Lower leg skin (tissue), 4 donors: ENCODE measurements at regions not wholly inside any gene's neighbourhood (a gene's known extent, or its start where the extent isn't known, plus 50 kb on each side); places are given as distances from the start of the nearest gene placed in this dataset.
"Not testable (repeated sequence)": the region's sequence is repeated elsewhere in the genome, so short reads cannot be mapped to it uniquely, and the experiment has no call there.

Source experiments
- DNase-seq, 2 donors: peaks; one replicate each; pipeline ENCODE4 v3.0.0-alpha.2; 2019; ENCODE audit warnings: low spot score in 2 of 2
- H3K4me3 ChIP-seq: fragments of 200-600 bp; sonication (generic); 2 replicates; pipeline ENCODE4 v1.5.1; 2017; ENCODE audit warnings: mild to moderate bottlenecking, low read depth; ENCODE audit not compliant: poor library complexity, severe bottlenecking
- POLR2A ChIP-seq, 2 donors: fragments of 450-650 bp; IDR thresholded peaks; one replicate each; pipeline ENCODE4 v1.6.1; 2016 to 2017; ENCODE audit warnings: antibody characterized with exemption in 2 of 2, mild to moderate bottlenecking in 1 of 2, moderate library complexity in 1 of 2
- WGBS, 2 donors: methylation state at CpG; one replicate each; pipeline ENCODE4 v1.1.5; 2018; 5-methylcytosine and 5-hydroxymethylcytosine counted together
- intact Hi-C: fragments of 100-400 bp; cut with DNase I; formaldehyde crosslinking; loops from one replicate; pipeline ENCODE4 v1.15.0; 2023; ENCODE audit warnings: low total_unique reads
- TF ChIP-seq, protein P1 (sequence below), 3 donors: fragments of 450-650 bp; IDR thresholded peaks; one replicate each; pipeline ENCODE4 v1.5.1; 2016; ENCODE audit warnings: antibody characterized with exemption in 3 of 3, mild to moderate bottlenecking in 3 of 3, moderate library complexity in 2 of 3

DNA sequence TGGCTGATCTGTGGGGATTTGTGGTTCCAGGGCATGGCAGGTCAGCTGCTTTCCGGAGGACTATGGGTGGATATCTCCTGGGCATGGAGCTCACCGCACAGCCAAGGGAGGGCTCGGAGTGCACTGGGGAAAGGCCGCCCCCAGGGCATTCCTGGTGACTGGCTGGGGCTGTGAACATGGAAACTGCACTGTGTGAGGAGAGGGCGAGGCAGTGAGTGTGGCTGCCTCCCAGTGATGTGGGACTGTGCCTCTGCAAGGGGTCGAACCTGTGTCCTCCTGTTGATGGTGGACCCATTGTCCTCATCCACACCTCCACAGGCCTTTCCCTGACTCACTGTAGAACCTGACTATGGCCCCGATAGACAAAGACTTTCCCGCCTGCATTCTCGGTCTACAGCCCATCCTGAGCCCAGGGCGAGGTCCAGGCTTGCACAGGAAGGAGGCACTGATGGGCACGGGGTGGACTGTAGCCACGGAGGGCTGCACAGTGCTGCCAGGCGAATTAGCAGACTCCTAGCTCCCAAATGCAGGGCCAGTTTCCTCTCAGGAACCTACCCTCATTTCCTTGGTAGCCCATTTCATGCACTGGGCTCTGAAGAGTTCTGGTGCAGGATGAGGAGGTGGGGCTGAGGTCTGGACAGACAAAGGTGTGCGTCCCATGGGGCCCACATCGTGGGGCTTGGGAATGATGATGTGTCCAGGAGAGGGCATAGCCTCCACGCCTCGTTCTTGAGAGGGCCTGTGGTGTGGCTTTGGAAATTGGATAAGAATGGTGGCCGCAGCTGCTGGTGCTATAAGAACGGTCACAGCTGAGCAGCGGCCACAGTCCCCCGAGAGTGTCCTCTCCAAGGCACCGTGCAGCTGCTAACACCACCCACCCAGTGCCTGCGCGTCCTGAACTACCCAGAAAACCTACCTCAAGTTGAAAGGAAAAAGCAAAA lies 415.1 kb downstream of the TMEM121 start:
- 84 to 85% methylated on average over 23 to 24 of the region's 24 CpGs for WGBS, 2 donors
- no peak for DNase-seq
- intact Hi-C loops: no loop called here
- TF ChIP-seq POLR2A (IDR thresholded peaks at IDR 0.05): no peak
- no peak overlapping the region for H3K4me3 ChIP-seq

DNA sequence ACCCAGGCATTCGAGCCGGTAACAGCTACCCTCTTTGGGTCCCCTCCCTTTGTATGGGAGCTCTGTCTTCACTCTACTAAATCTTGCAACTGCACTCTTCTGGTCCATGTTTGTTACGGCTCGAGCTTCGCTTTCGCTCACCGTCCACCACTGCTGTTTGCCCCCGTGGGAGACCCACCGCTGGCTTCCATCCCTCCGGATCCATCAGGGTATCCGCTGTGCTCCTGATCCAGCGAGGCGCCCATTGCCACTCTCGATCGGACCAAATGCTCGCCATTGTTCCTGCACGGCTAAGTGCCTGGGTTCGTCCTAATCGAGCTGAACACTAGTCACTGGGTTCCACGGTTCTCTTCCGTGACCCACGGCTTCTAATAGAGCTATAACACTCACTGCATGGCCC lies 416.3 kb downstream of the TMEM121 start:
- 88 to 90% methylated on average over 22 of the region's 22 CpGs for WGBS, 2 donors
- DNase-seq, intact Hi-C loops, H3K4me3 ChIP-seq: not testable (repeated sequence)

DNA sequence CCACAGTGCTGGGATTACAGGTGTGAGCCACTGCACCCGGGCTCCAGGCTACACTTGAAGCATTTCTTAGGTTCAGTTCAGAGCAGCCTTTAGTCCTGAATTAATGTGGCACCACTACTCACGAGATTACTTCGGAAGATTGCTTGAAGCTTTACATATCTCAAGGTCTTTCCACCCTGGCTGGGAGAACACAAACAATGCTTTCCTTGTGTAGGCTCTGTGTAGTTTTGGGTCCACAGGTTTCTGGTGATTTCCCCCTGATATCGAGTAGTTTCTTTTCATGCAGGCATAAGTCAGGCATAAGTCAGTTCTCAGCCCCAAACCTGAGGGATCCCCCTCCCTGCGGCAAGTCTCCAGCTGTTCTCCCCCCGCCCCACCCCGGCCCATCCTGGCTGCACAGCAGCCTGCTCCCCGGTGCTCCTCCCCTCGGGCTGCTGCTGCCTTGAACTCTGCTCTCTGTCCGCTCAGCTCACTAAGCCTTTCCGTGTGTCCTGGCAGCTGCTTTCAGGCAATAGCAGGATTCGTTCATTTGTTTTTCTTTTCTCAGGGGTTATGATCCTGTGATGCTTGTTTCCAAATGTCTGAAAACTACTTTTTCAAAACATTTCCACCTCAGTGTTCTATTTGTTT lies 417.7 kb downstream of the TMEM121 start:
- no peak for DNase-seq
- WGBS, 2 donors: 82% methylated on average over 12 of the region's 12 CpGs
- TF ChIP-seq, protein P1, sequence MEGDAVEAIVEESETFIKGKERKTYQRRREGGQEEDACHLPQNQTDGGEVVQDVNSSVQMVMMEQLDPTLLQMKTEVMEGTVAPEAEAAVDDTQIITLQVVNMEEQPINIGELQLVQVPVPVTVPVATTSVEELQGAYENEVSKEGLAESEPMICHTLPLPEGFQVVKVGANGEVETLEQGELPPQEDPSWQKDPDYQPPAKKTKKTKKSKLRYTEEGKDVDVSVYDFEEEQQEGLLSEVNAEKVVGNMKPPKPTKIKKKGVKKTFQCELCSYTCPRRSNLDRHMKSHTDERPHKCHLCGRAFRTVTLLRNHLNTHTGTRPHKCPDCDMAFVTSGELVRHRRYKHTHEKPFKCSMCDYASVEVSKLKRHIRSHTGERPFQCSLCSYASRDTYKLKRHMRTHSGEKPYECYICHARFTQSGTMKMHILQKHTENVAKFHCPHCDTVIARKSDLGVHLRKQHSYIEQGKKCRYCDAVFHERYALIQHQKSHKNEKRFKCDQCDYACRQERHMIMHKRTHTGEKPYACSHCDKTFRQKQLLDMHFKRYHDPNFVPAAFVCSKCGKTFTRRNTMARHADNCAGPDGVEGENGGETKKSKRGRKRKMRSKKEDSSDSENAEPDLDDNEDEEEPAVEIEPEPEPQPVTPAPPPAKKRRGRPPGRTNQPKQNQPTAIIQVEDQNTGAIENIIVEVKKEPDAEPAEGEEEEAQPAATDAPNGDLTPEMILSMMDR (IDR thresholded peaks at IDR 0.05): no peak
- no peak for TF ChIP-seq POLR2A (IDR thresholded peaks at IDR 0.05)
- no peak overlapping the region for H3K4me3 ChIP-seq
- intact Hi-C loops: no loop called here

DNA sequence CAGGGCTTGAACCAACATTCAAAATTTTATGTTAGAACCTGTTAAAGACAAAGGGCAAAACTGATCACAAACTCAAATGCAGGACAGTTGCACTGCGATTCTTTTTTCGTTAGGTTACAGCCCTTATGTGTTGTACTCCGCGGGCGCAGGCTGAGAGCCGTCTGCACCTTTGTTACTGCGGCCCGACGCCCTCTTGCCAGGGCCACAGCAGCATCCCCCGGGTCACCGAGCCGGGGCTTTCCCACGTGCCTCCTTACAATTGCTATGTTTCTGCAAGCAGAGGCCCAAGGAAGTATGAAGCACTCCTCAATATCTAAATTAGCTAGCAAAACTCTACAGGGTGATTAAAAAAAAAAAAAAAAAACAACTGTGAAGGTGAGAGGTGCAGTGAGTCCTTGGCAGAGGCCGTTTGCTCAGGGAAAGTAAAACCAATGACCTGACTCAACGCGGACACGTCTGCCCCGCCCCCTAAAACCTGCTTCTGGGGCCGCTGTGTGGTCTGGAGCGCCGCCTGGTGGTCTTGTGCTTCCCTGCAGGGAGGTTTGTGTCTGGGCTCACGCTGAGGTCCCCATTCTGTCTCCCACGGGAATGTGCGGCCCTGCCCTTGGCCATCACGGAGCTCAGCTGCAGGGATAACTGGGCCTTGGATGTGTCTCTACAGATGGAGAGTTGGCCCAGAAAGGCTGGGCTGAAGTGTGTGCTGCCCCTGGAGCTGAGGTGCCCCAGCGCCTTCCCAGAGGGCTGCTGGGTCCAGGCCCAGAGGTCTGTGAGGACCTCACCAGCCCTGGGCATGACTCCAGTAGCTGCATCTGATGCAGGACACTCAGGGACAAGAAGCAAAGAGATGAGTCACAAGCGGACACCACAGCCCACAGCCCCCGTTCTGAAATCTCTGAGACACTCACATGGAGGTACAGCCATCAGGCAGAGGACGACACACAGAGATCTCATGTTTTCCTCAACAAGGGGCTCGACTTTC lies 418.5 kb downstream of the TMEM121 start:
- no peak for TF ChIP-seq POLR2A (IDR thresholded peaks at IDR 0.05)
- TF ChIP-seq, protein P1 (IDR thresholded peaks at IDR 0.05): peak in 1 of 3 donors; percentile 19
- DNase-seq: peak in 1 of 2 donors; percentile 33
- 56 to 59% methylated on average over 28 to 30 of the region's 30 CpGs for WGBS, 2 donors
- H3K4me3 ChIP-seq: no peak overlapping the region
- intact Hi-C loops: no loop called here

DNA sequence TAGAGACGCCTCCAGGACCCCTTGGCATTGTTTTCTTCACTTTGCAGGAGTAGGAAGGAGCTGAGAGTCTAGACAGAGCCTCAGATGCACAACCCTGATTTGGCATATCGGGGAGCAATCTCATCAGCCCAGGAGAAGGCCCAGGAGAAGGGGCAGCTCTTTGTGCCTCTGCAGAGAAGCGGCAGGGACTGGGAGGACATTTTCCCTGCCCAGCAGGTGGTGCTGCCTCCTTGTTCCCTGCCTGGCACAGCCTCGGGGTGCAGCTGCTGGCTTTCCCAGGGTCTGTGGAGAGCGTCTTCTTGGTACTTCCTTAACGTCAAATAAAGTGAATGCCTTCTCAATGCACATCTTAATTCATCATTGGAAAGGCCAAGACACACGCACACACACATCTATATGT lies 419.5 kb downstream of the TMEM121 start:
- WGBS, 2 donors: 65 to 68% methylated on average over 7 of the region's 7 CpGs
- TF ChIP-seq, protein P1 (IDR thresholded peaks at IDR 0.05): no peak
- no peak for TF ChIP-seq POLR2A (IDR thresholded peaks at IDR 0.05)
- intact Hi-C loops: no loop called here
- no peak for DNase-seq
- no peak overlapping the region for H3K4me3 ChIP-seq

DNA sequence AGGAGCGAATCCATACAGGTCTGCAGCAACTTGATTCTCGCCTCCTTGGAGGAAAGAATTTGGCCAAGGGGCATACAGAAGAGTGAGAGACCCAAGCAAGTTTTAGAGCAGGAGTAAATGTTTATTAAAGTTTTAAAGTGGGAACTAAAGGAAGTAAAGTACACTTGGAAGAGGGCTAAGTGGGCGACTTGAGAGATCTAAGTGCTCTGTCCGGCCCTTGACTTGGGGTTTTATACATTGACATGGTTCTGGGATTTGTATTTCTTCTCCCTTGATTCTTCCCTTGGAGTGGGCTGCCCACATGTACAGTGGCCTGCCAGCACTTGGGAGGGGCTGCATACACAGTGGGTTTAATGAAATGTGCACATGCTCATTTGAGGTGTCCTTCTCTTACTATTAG lies 421.2 kb downstream of the TMEM121 start:
- TF ChIP-seq, protein P1 (IDR thresholded peaks at IDR 0.05): no peak
- no peak for TF ChIP-seq POLR2A (IDR thresholded peaks at IDR 0.05)
- no peak for DNase-seq
- intact Hi-C loops: no loop called here
- no peak overlapping the region for H3K4me3 ChIP-seq
- 76 to 79% methylated on average over 4 of the region's 4 CpGs for WGBS, 2 donors

DNA sequence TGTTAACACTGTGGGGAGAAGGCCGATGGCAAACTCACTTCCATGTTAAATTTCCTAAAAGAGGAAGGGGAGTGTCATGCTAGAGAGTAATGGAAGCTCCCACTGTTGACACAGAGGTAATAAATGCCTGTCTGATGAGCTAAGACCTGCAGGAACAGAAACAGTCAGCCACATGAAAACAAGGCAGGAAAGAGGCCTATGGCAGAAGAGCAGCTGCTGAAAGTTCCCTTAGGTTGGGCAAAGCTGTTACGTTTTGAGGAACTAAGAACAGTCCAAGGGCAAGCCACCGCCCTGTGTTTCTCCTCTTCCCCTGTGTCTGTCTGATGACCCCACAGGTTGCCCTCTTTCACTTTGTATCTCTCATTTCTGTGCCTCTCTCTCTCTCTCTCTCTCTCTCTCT lies 422.6 kb downstream of the TMEM121 start:
- H3K4me3 ChIP-seq, intact Hi-C loops, DNase-seq: not testable (repeated sequence)
- WGBS, 2 donors: 31 to 53% methylated on average over 2 to 3 of the region's 3 CpGs

DNA sequence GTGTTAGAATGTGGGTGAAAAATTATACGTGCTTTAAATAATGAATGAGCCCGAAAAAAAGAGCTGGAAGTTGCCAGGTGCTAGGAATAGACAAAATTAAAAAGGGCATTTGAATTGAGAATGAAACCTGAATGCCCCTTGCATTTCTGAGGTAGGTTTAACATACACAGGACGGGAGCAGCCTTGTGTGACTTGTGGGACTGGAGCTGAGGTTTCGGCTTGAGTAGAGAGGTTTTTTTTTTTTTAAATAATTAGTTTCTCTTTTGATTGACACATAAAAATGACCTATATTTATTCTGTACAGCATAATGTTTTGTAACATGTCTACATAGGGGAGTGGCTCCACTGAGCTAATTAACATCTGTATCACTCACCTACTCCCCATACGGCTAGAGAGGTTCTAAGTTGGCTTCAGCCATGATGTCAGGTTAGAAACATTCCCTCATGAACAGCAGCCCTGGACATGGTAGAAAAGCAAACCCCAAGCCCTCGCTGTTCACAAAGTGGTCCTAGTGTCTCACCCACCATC lies 424.0 kb downstream of the TMEM121 start:
- 65 to 70% methylated on average over 6 of the region's 6 CpGs for WGBS, 2 donors
- DNase-seq, H3K4me3 ChIP-seq, intact Hi-C loops: not testable (repeated sequence)
